SK-N-SH (cell line): ENCODE measurements at regions not wholly inside any gene's neighbourhood (a gene's known extent, or its start where the extent isn't known, plus 50 kb on each side); places are given as distances from the start of the nearest gene placed in this dataset.

Source experiments
- CTCF ChIA-PET: fragments of 300-600, 350-600 bp; formaldehyde crosslinking; extraction: SDS; loops from one replicate; lab custom pipeline; 2021; lab: Yijun Ruan, JAX
- POLR2A ChIA-PET: fragments of 350-600 bp; sonication (Branson Sonifier 250); formaldehyde crosslinking; extraction: SDS; loops from one replicate; lab custom pipeline; 2020; ENCODE audit warnings: antibody characterized with exemption, inconsistent platforms; lab: Yijun Ruan, JAX
- DNase-seq: peaks from one replicate; pipeline ENCODE4 v3.0.0; 2012
- H2AFZ ChIP-seq: fragments of 200-600 bp; sonication (generic); 2 replicates; pipeline ENCODE4 v1.8.1; 2016; ENCODE audit warnings: antibody characterized with exemption, mild to moderate bottlenecking, low read depth
- H3F3A ChIP-seq: fragments of 200-600 bp; sonication (generic); replicated peaks from 2 replicates; pipeline ENCODE3; 2016; ENCODE audit warnings: antibody characterized with exemption, mild to moderate bottlenecking; ENCODE audit not compliant: insufficient read depth
- H3K27ac ChIP-seq, 2 experiments: fragments of 200-500 bp in 1 of 2; fragments of 200-600 bp in 1 of 2; sonication (Bioruptor generic) in 1 of 2; sonication (generic), shearing (Covaris generic) in 1 of 2; 2 replicates each; pipeline versions ENCODE4 v1.5.1 to v1.6.1; 2014 to 2016; ENCODE audit warnings: low read depth in 2 of 2, inconsistent platforms in 1 of 2, low read length in 1 of 2, mild to moderate bottlenecking in 1 of 2, mixed read lengths in 1 of 2
- H3K27me3 ChIP-seq: fragments of 200-600 bp; sonication (generic), shearing (Covaris generic); 2 replicates; pipeline ENCODE4 v1.6.1; 2016; ENCODE audit warnings: mixed run types; ENCODE audit not compliant: insufficient read depth
- H3K36me3 ChIP-seq, 2 experiments: fragments of 200-500 bp in 1 of 2; fragments of 200-600 bp in 1 of 2; sonication (Bioruptor generic) in 1 of 2; sonication (generic) in 1 of 2; replicated peaks in 1 of 2; 2 replicates each; pipeline versions ENCODE3 to v1.5.1; 2014 to 2016; ENCODE audit warnings: low read length in 1 of 2, mild to moderate bottlenecking in 1 of 2; ENCODE audit not compliant: insufficient read depth in 2 of 2, control insufficient read depth in 1 of 2
- H3K4me1 ChIP-seq, 2 experiments: fragments of 200-500 bp in 1 of 2; fragments of 200-600 bp in 1 of 2; sonication (Bioruptor generic) in 1 of 2; sonication (generic), shearing (Covaris generic) in 1 of 2; 2 replicates each; pipeline versions ENCODE4 v1.5.1 to v1.6.1; 2014 to 2016; ENCODE audit warnings: low read depth in 1 of 2, low read length in 1 of 2, mixed run types in 1 of 2; ENCODE audit not compliant: insufficient read depth in 2 of 2, control insufficient read depth in 1 of 2
- H3K4me2 ChIP-seq: fragments of 200-600 bp; sonication (generic), shearing (Covaris generic); 2 replicates; pipeline ENCODE4 v1.6.1; 2017; ENCODE audit warnings: mixed run types
- H3K4me3 ChIP-seq, 2 experiments: fragments of 200-500 bp in 1 of 2; fragments of 200-600 bp in 1 of 2; sonication (Bioruptor generic) in 1 of 2; sonication (generic), shearing (Covaris generic) in 1 of 2; 2 replicates each; pipeline versions ENCODE4 v1.5.1 to v1.8.1; 2014 to 2016; ENCODE audit warnings: low read depth in 2 of 2, inconsistent platforms in 1 of 2, low read length in 1 of 2, mild to moderate bottlenecking in 1 of 2, mixed read lengths in 1 of 2, moderate library complexity in 1 of 2
- H3K79me2 ChIP-seq: fragments of 200-600 bp; sonication (generic); 2 replicates; pipeline ENCODE4 v1.8.1; 2017; ENCODE audit warnings: mild to moderate bottlenecking; ENCODE audit not compliant: insufficient read depth
- H3K9ac ChIP-seq: fragments of 200-600 bp; sonication (generic); 2 replicates; pipeline ENCODE4 v1.6.1; 2017; ENCODE audit warnings: mixed run types
- H3K9me2 ChIP-seq: fragments of 200-600 bp; sonication (generic); 2 replicates; pipeline ENCODE4 v1.6.1; 2017; ENCODE audit warnings: mixed run types
- H3K9me3 ChIP-seq: fragments of 200-600 bp; sonication (generic); 2 replicates; pipeline ENCODE4 v1.6.1; 2017; ENCODE audit warnings: mixed run types, mild to moderate bottlenecking, moderate library complexity
- H4K20me1 ChIP-seq: fragments of 200-600 bp; sonication (generic); 2 replicates; pipeline ENCODE4 v1.6.1; 2017; ENCODE audit warnings: mild to moderate bottlenecking, mixed run types; ENCODE audit not compliant: insufficient read depth
- CHD2 ChIP-seq: fragments of 150-350 bp; IDR thresholded peaks from 2 replicates; pipeline ENCODE4 v1.6.1; 2018; ENCODE audit warnings: low read length; ENCODE audit not compliant: partially characterized antibody
- ELF1 ChIP-seq: IDR thresholded peaks from 2 replicates; pipeline ENCODE4 v1.4.0; 2012
- FOSL2 ChIP-seq: IDR thresholded peaks from 2 replicates; pipeline ENCODE4 v1.4.0; 2012; ENCODE audit warnings: low read depth, mild to moderate bottlenecking, moderate library complexity, borderline replicate concordance
- FOXM1 ChIP-seq: IDR thresholded peaks from 2 replicates; pipeline ENCODE4 v1.4.0; 2012; ENCODE audit warnings: low read depth, mild to moderate bottlenecking
- GABPA ChIP-seq: IDR thresholded peaks from 2 replicates; pipeline ENCODE4 v1.4.0; 2012; ENCODE audit warnings: low read depth, mild to moderate bottlenecking
- GATA2 ChIP-seq: sonication (generic); formaldehyde crosslinking; IDR thresholded peaks from 2 replicates; pipeline ENCODE4 v1.5.0; 2020; ENCODE audit warnings: mild to moderate bottlenecking, missing genetic modification reagents
- IRF3 ChIP-seq: fragments of 150-350 bp; IDR thresholded peaks from 2 replicates; pipeline ENCODE4 v1.6.1; 2016; ENCODE audit warnings: mild to moderate bottlenecking, low read depth, low read length
- JUND ChIP-seq: IDR thresholded peaks from 2 replicates; pipeline ENCODE4 v1.4.0; 2012
- MEF2A ChIP-seq: IDR thresholded peaks from 2 replicates; pipeline ENCODE4 v1.4.0; 2012; ENCODE audit warnings: low read depth, borderline replicate concordance
- MXI1 ChIP-seq: IDR thresholded peaks from 2 replicates; pipeline ENCODE4 v1.6.1; 2012; ENCODE audit warnings: mild to moderate bottlenecking, low read depth, low read length, improper control_type of control experiment
- NFIC ChIP-seq: IDR thresholded peaks from 2 replicates; pipeline ENCODE4 v1.4.0; 2012; ENCODE audit warnings: borderline replicate concordance
- NRF1 ChIP-seq: IDR thresholded peaks from 2 replicates; pipeline ENCODE4 v1.6.1; 2012; ENCODE audit warnings: low read depth, mild to moderate bottlenecking, low read length
- PBX3 ChIP-seq: IDR thresholded peaks from 2 replicates; pipeline ENCODE4; 2012
- RAD21 ChIP-seq: IDR thresholded peaks from 2 replicates; pipeline ENCODE4 v1.6.1; 2012; ENCODE audit warnings: mild to moderate bottlenecking, low read length
- RCOR1 ChIP-seq: fragments of 150-350 bp; IDR thresholded peaks from 2 replicates; pipeline ENCODE4 v1.6.1; 2017; ENCODE audit warnings: antibody characterized with exemption, low read length
- REST ChIP-seq: IDR thresholded peaks from 2 replicates; pipeline ENCODE4 v1.6.1; 2012; ENCODE audit warnings: mild to moderate bottlenecking, low read depth, low read length, moderate library complexity
- RXRA ChIP-seq: IDR thresholded peaks from 2 replicates; pipeline ENCODE4 v1.4.0; 2012; ENCODE audit warnings: low read depth, mild to moderate bottlenecking, borderline replicate concordance
- SMC3 ChIP-seq: IDR thresholded peaks from 2 replicates; pipeline ENCODE4 v1.6.1; 2012; ENCODE audit warnings: low read depth, low read length, improper control_type of control experiment
- TAF1 ChIP-seq: IDR thresholded peaks from 2 replicates; pipeline ENCODE4 v1.6.1; 2012; ENCODE audit warnings: low read depth, mild to moderate bottlenecking, low read length, moderate library complexity, borderline replicate concordance
- TCF12 ChIP-seq: IDR thresholded peaks from 2 replicates; pipeline ENCODE4 v1.4.0; 2012
- TEAD4 ChIP-seq: IDR thresholded peaks from 2 replicates; pipeline ENCODE4 v1.4.0; 2012; ENCODE audit warnings: mild to moderate bottlenecking, borderline replicate concordance; ENCODE audit not compliant: insufficient read depth
- USF1 ChIP-seq: IDR thresholded peaks from 2 replicates; pipeline ENCODE4 v1.4.0; 2012; ENCODE audit warnings: low read depth, borderline replicate concordance
- TF ChIP-seq, protein P1 (sequence below): IDR thresholded peaks from 2 replicates; pipeline ENCODE4 v1.4.0; 2012; ENCODE audit warnings: low read depth
- TF ChIP-seq, protein P2 (sequence below): fragments of 200-600 bp; sonication (generic); IDR thresholded peaks from 2 replicates; pipeline ENCODE4 v1.6.1; 2017; ENCODE audit warnings: antibody characterized with exemption, mild to moderate bottlenecking, moderate library complexity
- TF ChIP-seq, protein P3 (sequence below): IDR thresholded peaks from 2 replicates; pipeline ENCODE4 v1.4.0; 2012; ENCODE audit warnings: low read depth, borderline replicate concordance

DNA sequence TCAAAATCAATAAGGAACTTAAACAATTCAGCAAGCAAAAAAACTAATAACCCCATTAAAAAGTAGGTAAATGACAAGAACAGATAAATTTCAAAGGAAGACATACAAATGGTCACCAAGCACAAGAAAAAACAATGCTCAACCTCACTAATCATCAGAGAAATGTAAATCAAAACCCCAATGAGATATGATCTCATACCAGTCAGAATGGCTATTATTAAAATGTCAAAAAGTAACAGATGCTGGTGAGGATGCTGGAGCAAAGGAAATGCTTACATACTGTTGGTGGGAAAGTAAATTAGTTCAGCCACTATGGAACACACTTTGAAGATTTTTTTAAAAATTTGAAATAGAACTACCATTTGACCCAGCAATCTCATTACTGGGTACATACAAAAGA lies 538.0 kb downstream of the TMX3 start:
- CTCF ChIA-PET = interaction anchor here (0.7 kb wide), 1 partner anchor 615 kb away, joined by 3 read pairs; no protein-coding TSS in a partner anchor
- TF ChIP-seq RAD21 (no peak), MXI1 (no peak), CHD2 (no peak), IRF3 (no peak), PBX3 (peak; percentile 91), USF1 (no peak), TCF12 (peak; percentile 89), ELF1 (no peak), GATA2 (no peak), RCOR1 (no peak), SMC3 (no peak), FOSL2 (no peak), NRF1 (no peak), TEAD4 (peak; percentile 60; the same call in 1 of the 2 replicates), REST (no peak), GABPA (no peak), TAF1 (no peak), MEF2A (peak; percentile 30; the same call in 1 of the 2 replicates), RXRA (peak; percentile 26; the same call in 1 of the 2 replicates), JUND (peak; percentile 63; the same call in 1 of the 2 replicates), FOXM1 (0 out of 2 replicates have a peak, but pooled peaks have one; percentile 61), NFIC (peak; percentile 74)
- TF ChIP-seq, protein P1, sequence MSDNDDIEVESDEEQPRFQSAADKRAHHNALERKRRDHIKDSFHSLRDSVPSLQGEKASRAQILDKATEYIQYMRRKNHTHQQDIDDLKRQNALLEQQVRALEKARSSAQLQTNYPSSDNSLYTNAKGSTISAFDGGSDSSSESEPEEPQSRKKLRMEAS = 0 out of 2 replicates have a peak, but pooled peaks have one; percentile 36
- TF ChIP-seq, protein P2, sequence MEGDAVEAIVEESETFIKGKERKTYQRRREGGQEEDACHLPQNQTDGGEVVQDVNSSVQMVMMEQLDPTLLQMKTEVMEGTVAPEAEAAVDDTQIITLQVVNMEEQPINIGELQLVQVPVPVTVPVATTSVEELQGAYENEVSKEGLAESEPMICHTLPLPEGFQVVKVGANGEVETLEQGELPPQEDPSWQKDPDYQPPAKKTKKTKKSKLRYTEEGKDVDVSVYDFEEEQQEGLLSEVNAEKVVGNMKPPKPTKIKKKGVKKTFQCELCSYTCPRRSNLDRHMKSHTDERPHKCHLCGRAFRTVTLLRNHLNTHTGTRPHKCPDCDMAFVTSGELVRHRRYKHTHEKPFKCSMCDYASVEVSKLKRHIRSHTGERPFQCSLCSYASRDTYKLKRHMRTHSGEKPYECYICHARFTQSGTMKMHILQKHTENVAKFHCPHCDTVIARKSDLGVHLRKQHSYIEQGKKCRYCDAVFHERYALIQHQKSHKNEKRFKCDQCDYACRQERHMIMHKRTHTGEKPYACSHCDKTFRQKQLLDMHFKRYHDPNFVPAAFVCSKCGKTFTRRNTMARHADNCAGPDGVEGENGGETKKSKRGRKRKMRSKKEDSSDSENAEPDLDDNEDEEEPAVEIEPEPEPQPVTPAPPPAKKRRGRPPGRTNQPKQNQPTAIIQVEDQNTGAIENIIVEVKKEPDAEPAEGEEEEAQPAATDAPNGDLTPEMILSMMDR = no peak
- TF ChIP-seq, protein P3, sequence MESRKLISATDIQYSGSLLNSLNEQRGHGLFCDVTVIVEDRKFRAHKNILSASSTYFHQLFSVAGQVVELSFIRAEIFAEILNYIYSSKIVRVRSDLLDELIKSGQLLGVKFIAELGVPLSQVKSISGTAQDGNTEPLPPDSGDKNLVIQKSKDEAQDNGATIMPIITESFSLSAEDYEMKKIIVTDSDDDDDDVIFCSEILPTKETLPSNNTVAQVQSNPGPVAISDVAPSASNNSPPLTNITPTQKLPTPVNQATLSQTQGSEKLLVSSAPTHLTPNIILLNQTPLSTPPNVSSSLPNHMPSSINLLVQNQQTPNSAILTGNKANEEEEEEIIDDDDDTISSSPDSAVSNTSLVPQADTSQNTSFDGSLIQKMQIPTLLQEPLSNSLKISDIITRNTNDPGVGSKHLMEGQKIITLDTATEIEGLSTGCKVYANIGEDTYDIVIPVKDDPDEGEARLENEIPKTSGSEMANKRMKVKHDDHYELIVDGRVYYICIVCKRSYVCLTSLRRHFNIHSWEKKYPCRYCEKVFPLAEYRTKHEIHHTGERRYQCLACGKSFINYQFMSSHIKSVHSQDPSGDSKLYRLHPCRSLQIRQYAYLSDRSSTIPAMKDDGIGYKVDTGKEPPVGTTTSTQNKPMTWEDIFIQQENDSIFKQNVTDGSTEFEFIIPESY = no peak

More for the DNA sequence above, 538.0 kb downstream of the TMX3 start:
- DNase-seq = no peak
- no peak overlapping the region for H2AFZ ChIP-seq
- H3K9me3 ChIP-seq = peaks cover 5% of the 10 kb centered on the region
- H3K36me3 ChIP-seq = no peaks in the 10 kb centered on the region
- H3K4me3 ChIP-seq = no peak overlapping the region
- POLR2A ChIA-PET = no interaction called here
- H3K9me2 ChIP-seq = no peaks in the 10 kb centered on the region
- no peak overlapping the region for H3K4me2 ChIP-seq
- H3K9ac ChIP-seq = no peak overlapping the region
- H3K79me2 ChIP-seq = no peaks in the 10 kb centered on the region
- peak overlapping the region in 1 of 2 experiments; percentile 67; a peak in 2 of 4 replicates for H3K27ac ChIP-seq
- no peaks in the 10 kb centered on the region for H3K27me3 ChIP-seq
- no peaks in the 10 kb centered on the region for H4K20me1 ChIP-seq
- peaks cover 30% of the 10 kb centered on the region for H3F3A ChIP-seq
- peaks cover 2 to 16% of the 10 kb centered on the region in 2 experiments for H3K4me1 ChIP-seq
